Testis (tissue), 2 donors: ENCODE measurements at regions not wholly inside any gene's neighbourhood (a gene's known extent, or its start where the extent isn't known, plus 50 kb on each side); places are given as distances from the start of the nearest gene placed in this dataset.

Experiments used
- POLR2A ChIP-seq: fragments of 450-650 bp; IDR thresholded peaks from one replicate; pipeline ENCODE4 v1.6.1; 2017; ENCODE audit warnings: antibody characterized with exemption, mild to moderate bottlenecking, moderate library complexity
- TF ChIP-seq, protein P1 (sequence below), 3 experiments: fragments of 450-650 bp in 2 of 3; fragments of 200-600 bp in 1 of 3; sonication (generic) in 1 of 3; IDR thresholded peaks; one replicate each; pipeline ENCODE4 v1.5.1; 2016 to 2019; ENCODE audit warnings: antibody characterized with exemption in 3 of 3, mild to moderate bottlenecking in 2 of 3, moderate library complexity in 1 of 3

DNA sequence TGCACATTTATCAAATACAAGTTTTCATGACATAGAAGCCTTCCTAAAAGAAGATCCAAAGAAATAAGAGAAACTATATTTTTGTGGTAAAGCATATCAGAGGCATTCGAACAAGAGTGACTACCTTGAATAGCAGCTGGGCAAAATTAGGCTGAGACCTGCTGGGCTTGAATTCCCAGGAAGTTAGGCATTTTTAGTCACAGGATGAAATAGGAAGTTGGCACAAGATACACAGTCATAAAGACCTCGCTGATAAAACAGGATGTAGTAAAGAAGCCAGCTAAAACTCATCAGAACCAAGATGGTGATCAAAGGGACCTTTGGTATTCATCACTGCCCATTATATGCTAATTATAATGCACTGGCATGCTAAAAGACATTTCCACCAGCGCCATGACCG lies 1302.3 kb upstream of the NRXN1 start:
- TF ChIP-seq, protein P1, sequence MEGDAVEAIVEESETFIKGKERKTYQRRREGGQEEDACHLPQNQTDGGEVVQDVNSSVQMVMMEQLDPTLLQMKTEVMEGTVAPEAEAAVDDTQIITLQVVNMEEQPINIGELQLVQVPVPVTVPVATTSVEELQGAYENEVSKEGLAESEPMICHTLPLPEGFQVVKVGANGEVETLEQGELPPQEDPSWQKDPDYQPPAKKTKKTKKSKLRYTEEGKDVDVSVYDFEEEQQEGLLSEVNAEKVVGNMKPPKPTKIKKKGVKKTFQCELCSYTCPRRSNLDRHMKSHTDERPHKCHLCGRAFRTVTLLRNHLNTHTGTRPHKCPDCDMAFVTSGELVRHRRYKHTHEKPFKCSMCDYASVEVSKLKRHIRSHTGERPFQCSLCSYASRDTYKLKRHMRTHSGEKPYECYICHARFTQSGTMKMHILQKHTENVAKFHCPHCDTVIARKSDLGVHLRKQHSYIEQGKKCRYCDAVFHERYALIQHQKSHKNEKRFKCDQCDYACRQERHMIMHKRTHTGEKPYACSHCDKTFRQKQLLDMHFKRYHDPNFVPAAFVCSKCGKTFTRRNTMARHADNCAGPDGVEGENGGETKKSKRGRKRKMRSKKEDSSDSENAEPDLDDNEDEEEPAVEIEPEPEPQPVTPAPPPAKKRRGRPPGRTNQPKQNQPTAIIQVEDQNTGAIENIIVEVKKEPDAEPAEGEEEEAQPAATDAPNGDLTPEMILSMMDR (IDR thresholded peaks at IDR 0.05), result no peak
- TF ChIP-seq POLR2A, result no peak
